Upper lobe of left lung (tissue), 4 donors: ENCODE measurements at regions not wholly inside any gene's neighbourhood (a gene's known extent, or its start where the extent isn't known, plus 50 kb on each side); places are given as distances from the start of the nearest gene placed in this dataset.

Experiments
- CTCF ChIP-seq, 6 experiments: fragments of 450-650 bp in 4 of 6; fragments of 200-600 bp in 2 of 6; sonication (generic) in 2 of 6; IDR thresholded peaks; one replicate each; pipeline ENCODE4 v1.5.1; 2016 to 2019; ENCODE audit warnings: antibody characterized with exemption in 6 of 6
- EP300 ChIP-seq, 4 donors: sonication (generic); formaldehyde crosslinking; IDR thresholded peaks; one replicate each; pipeline ENCODE4 v1.5.1; 2017; ENCODE audit warnings: antibody characterized with exemption in 4 of 4, control low read depth in 2 of 4
- POLR2A ChIP-seq, 4 donors: fragments of 450-650 bp; IDR thresholded peaks; one replicate each; pipeline ENCODE4 v1.5.1; 2016 to 2017; ENCODE audit warnings: antibody characterized with exemption in 4 of 4, mild to moderate bottlenecking in 2 of 4
- POLR2AphosphoS5 ChIP-seq, 2 donors: sonication (generic); formaldehyde crosslinking; IDR thresholded peaks; one replicate each; pipeline ENCODE4 v1.5.1; 2017; ENCODE audit warnings: antibody characterized with exemption in 2 of 2

- no peak for TF ChIP-seq CTCF (IDR thresholded peaks at IDR 0.05)
- TF ChIP-seq POLR2AphosphoS5 (IDR thresholded peaks at IDR 0.05) = no peak
- no peak for TF ChIP-seq POLR2A (IDR thresholded peaks at IDR 0.05)
- no peak for TF ChIP-seq EP300 (IDR thresholded peaks at IDR 0.05)
Measured at GRCh38 chr6:150313781-150314180, 55.0 kb upstream of the IYD start.
